ENCODE measurements at regions not wholly inside any gene's neighbourhood (a gene's known extent, or its start where the extent isn't known, plus 50 kb on each side); places are given as distances from the start of the nearest gene placed in this dataset.

- Histone ChIP-seq H3K4me3 (ENCODE audit: insufficient read depth, low read depth, low read length) (no peak overlapping the region), H3K36me3 (replicated peaks; ENCODE audit: control insufficient read depth, insufficient read depth, low read length) (no peaks in the 10 kb centered on the region), H3K27me3 (ENCODE audit: control insufficient read depth, insufficient read depth, low read length) (no peaks in the 10 kb centered on the region)
- no peak for DNase-seq
These were observed 57.2 kb upstream of the RGMA start for GRCh38 chr15:93146196-93146595.

- Histone ChIP-seq H3K36me3 (replicated peaks; ENCODE audit: control insufficient read depth, insufficient read depth, low read length) (no peaks in the 10 kb centered on the region), H3K4me3 (ENCODE audit: insufficient read depth, low read depth, low read length) (no peak overlapping the region), H3K27me3 (ENCODE audit: control insufficient read depth, insufficient read depth, low read length) (no peaks in the 10 kb centered on the region)
- no peak for DNase-seq
These were observed 55.6 kb upstream of the RGMA start for GRCh38 chr15:93144463-93145236.

- H3K4me3 ChIP-seq (ENCODE audit: insufficient read depth, low read depth, low read length), result no peak overlapping the region
- no peaks in the 10 kb centered on the region for H3K36me3 ChIP-seq (replicated peaks; ENCODE audit: control insufficient read depth, insufficient read depth, low read length)
- no peak for DNase-seq
- H3K27me3 ChIP-seq (ENCODE audit: control insufficient read depth, insufficient read depth, low read length), result peaks cover 2% of the 10 kb centered on the region; the same call in 1 of the 2 replicates
These were observed 54.2 kb upstream of the RGMA start for GRCh38 chr15:93143186-93143585.

GRCh38 chr15:93141371-93141794 lies 52.4 kb upstream of the RGMA start:
- H3K27me3 ChIP-seq (ENCODE audit: control insufficient read depth, insufficient read depth, low read length), result peaks cover 4% of the 10 kb centered on the region; the same call in 1 of the 2 replicates
- DNase-seq, result peak; percentile 13
- no peaks in the 10 kb centered on the region for H3K36me3 ChIP-seq (replicated peaks; ENCODE audit: control insufficient read depth, insufficient read depth, low read length)

GRCh38 chr15:93139436-93139835 lies 50.4 kb upstream of the RGMA start:
- no peaks in the 10 kb centered on the region for H3K36me3 ChIP-seq (replicated peaks; ENCODE audit: control insufficient read depth, insufficient read depth, low read length)

More at GRCh38 chr15:93141371-93141794, 52.4 kb upstream of the RGMA start:
- no peak overlapping the region for H3K4me3 ChIP-seq (ENCODE audit: insufficient read depth, low read depth, low read length)

GRCh38 chr15:93138681-93139250 lies 49.8 kb upstream of the RGMA start:
- no peaks in the 10 kb centered on the region for H3K36me3 ChIP-seq (replicated peaks; ENCODE audit: control insufficient read depth, insufficient read depth, low read length)
- no peak overlapping the region for H3K4me3 ChIP-seq (ENCODE audit: insufficient read depth, low read depth, low read length)
- H3K27me3 ChIP-seq (ENCODE audit: control insufficient read depth, insufficient read depth, low read length), result peaks cover 7% of the 10 kb centered on the region
- DNase-seq, result no peak

More at GRCh38 chr15:93139436-93139835, 50.4 kb upstream of the RGMA start:
- Histone ChIP-seq H3K27me3 (ENCODE audit: control insufficient read depth, insufficient read depth, low read length) (peaks cover 6% of the 10 kb centered on the region), H3K4me3 (ENCODE audit: insufficient read depth, low read depth, low read length) (no peak overlapping the region)
- no peak for DNase-seq

All from H7 (cell line).